Ishikawa (cell line): ENCODE measurements at regions not wholly inside any gene's neighbourhood (a gene's known extent, or its start where the extent isn't known, plus 50 kb on each side); places are given as distances from the start of the nearest gene placed in this dataset.
A peak's percentile ranks its signal among the peaks of the same experiment; 100 is the strongest.

Experiments
- CEBPB ChIP-seq: IDR thresholded peaks from 2 replicates; pipeline ENCODE4 v1.6.1; 2012
- CREB1 ChIP-seq: IDR thresholded peaks from 2 replicates; pipeline ENCODE4 v1.6.1; 2012; ENCODE audit warnings: low read depth
- EGR1 ChIP-seq: IDR thresholded peaks from 2 replicates; pipeline ENCODE4 v1.6.1; 2012
- EP300 ChIP-seq: IDR thresholded peaks from 2 replicates; pipeline ENCODE4 v1.6.1; 2012; ENCODE audit warnings: borderline replicate concordance
- FOXM1 ChIP-seq: IDR thresholded peaks from 2 replicates; pipeline ENCODE4 v1.6.1; 2012; ENCODE audit warnings: low read depth, borderline replicate concordance
- MAX ChIP-seq: IDR thresholded peaks from 2 replicates; pipeline ENCODE4 v1.6.1; 2012
- NFIC ChIP-seq: IDR thresholded peaks from 2 replicates; pipeline ENCODE4 v1.6.1; 2012
- RAD21 ChIP-seq: IDR thresholded peaks from 2 replicates; pipeline ENCODE4 v1.6.1; 2012; ENCODE audit warnings: low read depth
- REST ChIP-seq: IDR thresholded peaks from 2 replicates; pipeline ENCODE4 v1.6.1; 2012; ENCODE audit warnings: low read depth, mild to moderate bottlenecking
- TAF1 ChIP-seq: IDR thresholded peaks from 2 replicates; pipeline ENCODE4 v1.6.1; 2012; ENCODE audit warnings: low read depth, mild to moderate bottlenecking
- TCF12 ChIP-seq: IDR thresholded peaks from 2 replicates; pipeline ENCODE4 v1.6.1; 2012; ENCODE audit warnings: low read depth
- TEAD4 ChIP-seq: IDR thresholded peaks from 2 replicates; pipeline ENCODE4 v1.6.1; 2012
- YY1 ChIP-seq: IDR thresholded peaks from 2 replicates; pipeline ENCODE4 v1.6.1; 2012; ENCODE audit warnings: low read depth
- ZBTB7A ChIP-seq: IDR thresholded peaks from 2 replicates; pipeline ENCODE4 v1.6.1; 2012; ENCODE audit warnings: low read depth
- TF ChIP-seq, protein P1 (sequence below): IDR thresholded peaks from 2 replicates; pipeline ENCODE4 v1.6.1; 2012

DNA sequence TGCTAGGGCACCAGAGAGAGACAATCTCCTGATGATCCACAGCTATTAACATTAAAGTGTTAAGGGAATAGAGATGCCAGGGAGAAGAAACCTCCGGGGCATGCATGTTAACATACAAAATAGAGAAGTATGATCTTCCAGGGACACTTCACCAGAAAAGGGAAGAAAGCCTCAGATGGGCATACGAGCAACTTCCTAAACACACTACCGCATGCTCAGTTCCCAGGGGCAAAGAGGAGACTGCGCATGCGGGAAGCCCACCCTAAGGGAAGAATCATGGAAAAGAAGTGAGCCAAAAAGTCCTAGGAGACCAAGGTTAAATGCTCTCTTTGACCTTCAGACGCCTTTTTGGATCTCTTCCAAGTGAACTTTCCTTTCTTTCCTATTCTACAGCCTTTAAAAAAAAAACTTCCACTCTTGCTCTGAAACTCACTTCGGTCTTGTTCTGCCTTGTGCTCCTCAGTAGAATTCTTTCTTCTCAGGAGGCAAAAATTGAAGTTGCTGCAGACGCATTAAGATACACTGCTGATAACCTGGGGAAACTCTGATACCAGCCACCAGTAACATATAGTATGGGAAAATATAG is 1211.3 kb downstream of the REEP3 start:
- TF ChIP-seq YY1 = no peak

GRCh38 chr10:64733980-64734379 is 1212.8 kb downstream of the REEP3 start:
- TF ChIP-seq CREB1 (no peak), RAD21 (peak; percentile 61)

DNA sequence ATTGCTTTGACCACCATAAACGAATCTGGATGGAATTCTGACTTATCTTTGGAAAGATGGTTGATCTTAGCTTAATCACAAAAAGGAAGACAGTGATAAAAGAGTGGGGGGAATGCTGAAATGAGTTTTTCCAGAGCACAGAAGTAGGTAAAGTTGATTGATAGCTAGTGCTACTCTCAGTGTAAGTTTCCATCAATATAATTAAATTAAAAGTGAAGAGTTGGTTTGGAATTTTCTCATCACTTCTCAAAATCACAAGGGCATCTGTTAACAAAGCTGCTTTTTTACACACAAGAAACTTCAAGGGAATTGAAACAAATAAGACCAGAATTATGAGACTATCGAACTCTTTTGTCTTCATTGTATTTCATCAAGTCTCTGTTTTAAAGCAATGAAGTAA is 1217.3 kb downstream of the REEP3 start:
- TF ChIP-seq RAD21 = no peak
- TF ChIP-seq, protein P1, sequence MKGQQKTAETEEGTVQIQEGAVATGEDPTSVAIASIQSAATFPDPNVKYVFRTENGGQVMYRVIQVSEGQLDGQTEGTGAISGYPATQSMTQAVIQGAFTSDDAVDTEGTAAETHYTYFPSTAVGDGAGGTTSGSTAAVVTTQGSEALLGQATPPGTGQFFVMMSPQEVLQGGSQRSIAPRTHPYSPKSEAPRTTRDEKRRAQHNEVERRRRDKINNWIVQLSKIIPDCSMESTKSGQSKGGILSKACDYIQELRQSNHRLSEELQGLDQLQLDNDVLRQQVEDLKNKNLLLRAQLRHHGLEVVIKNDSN = no peak
- no peak for TF ChIP-seq CREB1
- no peak for TF ChIP-seq TAF1
- TF ChIP-seq ZBTB7A = no peak
- no peak for TF ChIP-seq NFIC
- TF ChIP-seq YY1 = no peak
- TF ChIP-seq EP300 = no peak
- TF ChIP-seq FOXM1 = no peak
- no peak for TF ChIP-seq TEAD4
- no peak for TF ChIP-seq CEBPB

DNA sequence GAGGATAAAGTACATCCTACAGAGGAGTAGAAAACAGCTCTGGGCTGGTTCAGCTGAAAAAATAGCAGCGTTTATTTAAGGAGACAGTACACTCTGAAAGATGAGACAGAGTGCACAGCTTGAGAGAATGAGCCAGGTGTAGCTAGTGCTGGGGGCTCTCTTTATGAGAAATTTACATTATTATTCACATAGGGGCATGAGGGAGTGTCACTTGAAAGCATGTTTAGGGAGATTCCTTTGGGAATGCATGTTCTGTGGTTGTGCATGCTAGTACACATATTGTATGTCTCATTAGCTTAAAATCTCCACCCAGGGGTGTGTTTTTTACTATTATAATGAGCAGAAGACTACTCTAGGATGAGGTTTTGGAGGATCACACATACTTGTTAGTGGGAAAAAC is 1224.4 kb downstream of the REEP3 start:
- TF ChIP-seq EP300 (no peak), FOXM1 (no peak), CREB1 (no peak), TAF1 (no peak), ZBTB7A (no peak), MAX (no peak), TCF12 (no peak), RAD21 (no peak), EGR1 (no peak), TEAD4 (no peak), NFIC (no peak), CEBPB (no peak), REST (no peak), YY1 (no peak)
- TF ChIP-seq, protein P1 = no peak

GRCh38 chr10:64750672-64751071 is 1229.5 kb downstream of the REEP3 start:
- no peak for TF ChIP-seq EP300
- TF ChIP-seq TCF12 = no peak
- TF ChIP-seq NFIC = no peak
- TF ChIP-seq, protein P1 = no peak
- no peak for TF ChIP-seq FOXM1

DNA sequence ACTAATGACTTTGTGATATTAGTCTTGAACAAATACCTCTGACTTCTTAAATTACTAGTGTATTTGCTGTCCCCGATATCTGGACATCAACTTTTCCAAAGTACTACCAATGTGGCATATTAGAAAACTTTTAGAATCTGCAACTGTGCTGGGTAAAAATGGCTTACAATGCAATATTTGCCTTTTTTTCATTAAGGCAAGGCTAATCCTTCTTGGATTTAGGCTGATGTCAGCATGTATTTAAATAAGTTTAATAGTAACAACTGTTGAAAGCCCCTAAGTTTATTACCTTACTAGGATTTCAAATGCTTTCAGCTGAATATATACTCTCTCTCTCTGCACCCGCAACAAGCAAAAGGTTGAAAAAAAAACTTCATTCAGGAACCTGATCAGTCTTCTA is 1232.3 kb downstream of the REEP3 start:
- no peak for TF ChIP-seq NFIC
- TF ChIP-seq ZBTB7A = no peak
- no peak for TF ChIP-seq EP300
- no peak for TF ChIP-seq TAF1
- no peak for TF ChIP-seq CEBPB
- TF ChIP-seq EGR1 = no peak
- TF ChIP-seq TCF12 = no peak
- no peak for TF ChIP-seq FOXM1

DNA sequence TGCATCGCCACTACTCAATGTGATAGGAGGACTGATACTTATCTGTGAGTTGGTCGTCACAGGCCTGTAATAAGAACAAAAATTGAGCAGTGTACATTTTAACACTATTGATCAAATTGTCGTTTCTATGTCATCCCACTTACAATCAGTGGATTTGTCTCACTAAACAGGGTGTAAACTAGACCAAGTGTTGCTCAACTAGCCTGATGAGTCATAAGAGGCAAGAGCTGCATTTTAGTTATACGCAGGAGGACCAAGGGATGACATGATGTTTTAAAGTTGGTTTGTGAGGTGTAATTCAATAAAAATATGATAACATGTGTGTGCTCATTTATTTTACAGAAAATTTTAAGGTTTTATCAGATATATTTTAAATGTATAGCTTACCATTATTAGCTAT is 1239.2 kb downstream of the REEP3 start:
- TF ChIP-seq FOXM1 = no peak
- TF ChIP-seq, protein P1 = no peak
- TF ChIP-seq CEBPB = no peak
- TF ChIP-seq CREB1 = no peak
- TF ChIP-seq TEAD4 = no peak
- no peak for TF ChIP-seq TCF12
- TF ChIP-seq REST = no peak
- TF ChIP-seq RAD21 = no peak
- no peak for TF ChIP-seq ZBTB7A
- no peak for TF ChIP-seq YY1
- TF ChIP-seq EP300 = no peak
- no peak for TF ChIP-seq NFIC
- no peak for TF ChIP-seq EGR1
- no peak for TF ChIP-seq MAX
- no peak for TF ChIP-seq TAF1
